GM12864 (cell line): ENCODE measurements at regions not wholly inside any gene's neighbourhood (a gene's known extent, or its start where the extent isn't known, plus 50 kb on each side); places are given as distances from the start of the nearest gene placed in this dataset.

Source experiments
- DNase-seq: peaks from one replicate; pipeline ENCODE4 v3.0.0-alpha.2; 2011; ENCODE audit warnings: low read depth
- H3K4me3 ChIP-seq: 2 replicates; pipeline ENCODE4 v1.5.1; 2011; ENCODE audit warnings: mild to moderate bottlenecking, low read depth, low read length, control low read depth
- TF ChIP-seq, protein P1 (sequence below): IDR thresholded peaks from 2 replicates; pipeline ENCODE4 v1.5.1; 2011; ENCODE audit warnings: low read depth, mild to moderate bottlenecking, moderate library complexity, low read length, control low read depth, inconsistent platforms; ENCODE audit errors: missing control alignments

DNA sequence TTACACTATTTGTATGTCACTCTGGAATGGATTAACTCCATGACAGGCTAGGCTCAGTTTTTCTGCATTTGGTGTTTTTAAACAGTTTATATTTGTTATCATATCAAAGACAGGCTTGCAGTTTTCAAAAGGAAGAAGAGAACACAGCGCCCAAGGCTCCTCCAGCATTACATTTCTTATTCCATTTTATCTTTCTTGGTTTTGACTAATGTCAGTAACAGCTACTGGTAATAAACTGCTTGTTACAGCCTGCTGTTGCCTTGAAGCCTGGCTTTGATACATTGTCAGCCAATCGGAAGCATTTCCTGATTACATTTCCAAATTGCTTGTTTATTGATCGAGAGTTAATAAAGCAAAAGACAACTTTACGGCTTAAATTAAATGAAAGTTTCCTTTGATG lies 166.0 kb upstream of the MDFIC start:
- TF ChIP-seq, protein P1, sequence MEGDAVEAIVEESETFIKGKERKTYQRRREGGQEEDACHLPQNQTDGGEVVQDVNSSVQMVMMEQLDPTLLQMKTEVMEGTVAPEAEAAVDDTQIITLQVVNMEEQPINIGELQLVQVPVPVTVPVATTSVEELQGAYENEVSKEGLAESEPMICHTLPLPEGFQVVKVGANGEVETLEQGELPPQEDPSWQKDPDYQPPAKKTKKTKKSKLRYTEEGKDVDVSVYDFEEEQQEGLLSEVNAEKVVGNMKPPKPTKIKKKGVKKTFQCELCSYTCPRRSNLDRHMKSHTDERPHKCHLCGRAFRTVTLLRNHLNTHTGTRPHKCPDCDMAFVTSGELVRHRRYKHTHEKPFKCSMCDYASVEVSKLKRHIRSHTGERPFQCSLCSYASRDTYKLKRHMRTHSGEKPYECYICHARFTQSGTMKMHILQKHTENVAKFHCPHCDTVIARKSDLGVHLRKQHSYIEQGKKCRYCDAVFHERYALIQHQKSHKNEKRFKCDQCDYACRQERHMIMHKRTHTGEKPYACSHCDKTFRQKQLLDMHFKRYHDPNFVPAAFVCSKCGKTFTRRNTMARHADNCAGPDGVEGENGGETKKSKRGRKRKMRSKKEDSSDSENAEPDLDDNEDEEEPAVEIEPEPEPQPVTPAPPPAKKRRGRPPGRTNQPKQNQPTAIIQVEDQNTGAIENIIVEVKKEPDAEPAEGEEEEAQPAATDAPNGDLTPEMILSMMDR: no peak

DNA sequence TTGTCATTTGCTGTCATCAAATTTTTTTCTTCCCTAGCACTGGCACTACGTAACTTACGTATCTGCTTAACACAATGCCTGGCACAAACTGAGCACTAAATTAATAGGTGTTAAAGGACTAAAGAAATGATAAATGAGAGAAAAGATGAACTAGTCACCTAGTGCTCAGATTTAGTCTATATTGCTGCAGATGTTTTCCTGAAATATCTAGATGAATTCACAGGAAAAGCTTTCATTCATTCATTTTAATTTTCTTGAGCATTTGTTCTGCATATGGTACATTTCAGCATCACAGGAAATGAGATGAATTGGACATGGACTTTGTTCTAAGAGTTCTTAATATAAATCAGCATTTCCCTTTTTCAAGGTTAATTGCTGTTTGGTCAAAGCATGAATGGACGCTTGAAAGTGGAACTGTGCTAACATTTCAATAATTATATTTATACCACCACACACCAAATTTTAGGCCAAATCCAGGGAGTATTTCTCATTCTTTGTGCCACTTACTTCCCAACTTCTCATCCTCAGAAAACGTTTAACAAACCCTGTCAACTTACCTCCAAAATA lies 163.2 kb upstream of the MDFIC start:
- TF ChIP-seq, protein P1: no peak
- no peak overlapping the region for H3K4me3 ChIP-seq
- DNase-seq: no peak

More for the DNA sequence above, 166.0 kb upstream of the MDFIC start:
- no peak overlapping the region for H3K4me3 ChIP-seq
- DNase-seq: no peak

DNA sequence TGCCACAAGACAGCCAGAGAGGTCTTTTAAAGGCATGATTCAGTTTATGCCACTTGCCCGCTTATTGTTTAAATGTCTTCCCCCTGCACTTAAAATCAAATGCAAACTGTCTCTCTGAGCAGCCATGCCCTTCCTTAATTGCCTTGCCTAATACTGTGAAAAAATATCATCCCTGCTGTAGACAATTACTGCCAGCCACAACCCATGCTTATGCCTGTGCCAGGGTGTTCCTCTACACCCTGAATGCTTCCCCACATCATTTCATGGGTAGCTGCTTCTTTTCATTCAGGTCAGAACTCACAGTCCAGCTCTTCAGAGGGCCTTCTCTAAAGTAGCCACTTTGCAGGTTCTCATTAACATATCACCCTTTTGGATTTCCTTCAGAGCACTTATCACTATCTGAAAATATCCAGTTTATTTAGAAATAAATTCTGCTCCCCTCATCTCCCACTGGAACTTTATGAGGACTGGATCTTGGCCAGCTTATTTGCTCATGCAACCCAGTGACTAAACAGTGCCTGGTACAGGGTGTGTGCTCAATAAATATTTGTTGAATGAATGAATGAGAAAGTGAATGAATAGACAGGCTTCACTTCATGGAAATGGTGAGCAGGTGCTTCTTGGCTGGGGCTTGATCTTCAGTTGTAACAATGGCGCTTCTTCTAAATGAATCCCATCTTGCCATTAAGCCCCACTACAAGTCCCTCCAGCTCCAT lies 162.4 kb upstream of the MDFIC start:
- TF ChIP-seq, protein P1: no peak
- no peak for DNase-seq
- H3K4me3 ChIP-seq: no peak overlapping the region

DNA sequence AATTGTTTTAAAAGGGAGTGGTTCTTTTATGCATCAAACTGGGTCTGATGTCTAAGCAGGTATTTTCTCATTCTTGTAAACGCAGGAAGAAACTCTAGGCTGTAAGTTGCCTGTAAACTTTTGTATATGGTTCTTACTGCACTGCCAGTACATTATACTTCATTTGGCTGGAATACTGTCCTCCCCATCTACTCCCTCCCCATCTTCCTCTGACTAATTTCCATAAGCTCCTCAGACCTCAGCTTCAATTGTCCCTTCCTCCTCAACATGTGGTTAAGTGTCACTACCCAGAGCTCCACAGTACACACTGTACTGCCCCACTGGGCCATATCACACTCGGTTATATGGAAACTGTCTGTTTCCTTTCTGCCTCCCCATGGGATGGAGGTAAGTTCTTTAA lies 161.4 kb upstream of the MDFIC start:
- TF ChIP-seq, protein P1: no peak
- H3K4me3 ChIP-seq: no peak overlapping the region
- no peak for DNase-seq

GRCh38 chr7:114761973-114762372 lies 159.9 kb upstream of the MDFIC start:
- H3K4me3 ChIP-seq: no peak overlapping the region
- TF ChIP-seq, protein P1: no peak

GRCh38 chr7:114765331-114766040 lies 156.4 kb upstream of the MDFIC start:
- no peak overlapping the region for H3K4me3 ChIP-seq
- no peak for DNase-seq
- TF ChIP-seq, protein P1: no peak

More at GRCh38 chr7:114761973-114762372, 159.9 kb upstream of the MDFIC start:
- no peak for DNase-seq
